GM21619 (cell line): ENCODE measurements at regions not wholly inside any gene's neighbourhood (a gene's known extent, or its start where the extent isn't known, plus 50 kb on each side); places are given as distances from the start of the nearest gene placed in this dataset.
"Not testable (repeated sequence)": the region's sequence is repeated elsewhere in the genome, so short reads cannot be mapped to it uniquely, and the experiment has no call there.

Experiments
- ATAC-seq: cut with Tn5 transposase; IDR thresholded peaks from one replicate; pipeline ENCODE4 v1.9.1; 2021; ENCODE audit not compliant: unreplicated experiment

- no peak for ATAC-seq
Observed at GRCh38 chr1:3989465-3989864, 89.4 kb upstream of the C1orf174 start.

DNA sequence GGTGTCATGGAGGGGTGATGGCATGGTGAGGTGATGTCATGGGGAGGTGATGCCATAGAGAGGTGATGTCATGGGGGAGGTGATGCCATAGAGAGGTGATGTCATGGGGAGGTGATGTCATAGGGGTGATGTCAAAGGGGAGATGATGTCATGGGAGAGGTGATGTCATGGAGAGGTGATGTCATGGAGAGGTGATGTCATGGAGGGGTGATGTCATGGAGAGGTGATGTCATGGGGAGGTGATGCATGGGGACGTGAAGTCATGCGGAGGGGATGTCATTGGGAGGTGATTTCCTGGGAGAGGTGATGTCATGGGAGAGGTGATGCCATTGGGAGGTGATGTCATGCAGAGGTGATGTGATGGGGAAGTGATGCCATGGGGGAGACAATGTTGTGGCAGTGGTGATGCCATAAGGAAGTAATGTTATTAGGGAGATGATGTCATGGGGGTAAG is 92.1 kb upstream of the C1orf174 start:
- no peak for ATAC-seq

GRCh38 chr1:3992746-3993145 is 92.7 kb upstream of the C1orf174 start:
- ATAC-seq: no peak

- ATAC-seq: no peak
Observed at GRCh38 chr1:3993619-3994375, 93.7 kb upstream of the C1orf174 start.

GRCh38 chr1:3995141-3995780 is 95.2 kb upstream of the C1orf174 start:
- ATAC-seq: no peak

- no peak for ATAC-seq
Observed at GRCh38 chr1:3996846-3997705, 97.0 kb upstream of the C1orf174 start.

DNA sequence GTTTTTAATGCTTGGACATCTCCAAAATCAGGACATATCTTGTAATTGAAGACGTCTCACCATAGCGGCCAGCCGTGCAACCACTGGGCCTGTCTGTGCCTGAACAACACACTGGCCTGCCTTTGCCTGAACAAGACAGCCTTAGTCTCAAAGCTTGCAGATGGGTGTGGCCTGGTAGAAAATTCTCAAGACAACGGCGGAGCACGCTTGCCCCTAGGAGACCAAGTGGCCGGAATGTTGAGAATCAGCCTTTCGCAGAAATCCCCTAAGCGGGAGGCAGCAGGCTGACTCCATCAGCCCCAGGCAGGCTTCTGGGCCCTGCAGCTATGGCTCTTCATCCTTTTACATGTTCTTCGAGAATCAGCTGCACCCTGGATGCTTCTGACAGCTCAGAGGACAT is 98.0 kb upstream of the C1orf174 start:
- no peak for ATAC-seq

DNA sequence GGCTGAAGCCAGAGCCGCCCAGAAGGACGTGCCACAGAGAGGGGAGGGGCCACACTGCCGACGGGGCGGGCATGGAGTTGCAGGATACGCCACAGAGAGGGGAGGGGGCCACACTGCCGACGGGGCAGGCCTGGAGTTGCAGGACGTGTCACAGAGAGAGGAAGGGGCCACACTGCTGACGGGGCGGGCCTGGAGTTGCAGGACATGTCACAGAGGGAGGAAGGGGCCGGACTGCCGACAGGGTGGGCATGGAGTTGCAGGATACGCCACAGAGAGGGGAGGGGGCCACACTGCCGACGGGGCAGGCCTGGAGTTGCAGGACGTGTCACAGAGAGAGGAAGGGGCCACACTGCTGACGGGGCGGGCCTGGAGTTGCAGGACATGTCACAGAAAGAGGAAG is 99.4 kb upstream of the C1orf174 start:
- ATAC-seq: not testable (repeated sequence)

DNA sequence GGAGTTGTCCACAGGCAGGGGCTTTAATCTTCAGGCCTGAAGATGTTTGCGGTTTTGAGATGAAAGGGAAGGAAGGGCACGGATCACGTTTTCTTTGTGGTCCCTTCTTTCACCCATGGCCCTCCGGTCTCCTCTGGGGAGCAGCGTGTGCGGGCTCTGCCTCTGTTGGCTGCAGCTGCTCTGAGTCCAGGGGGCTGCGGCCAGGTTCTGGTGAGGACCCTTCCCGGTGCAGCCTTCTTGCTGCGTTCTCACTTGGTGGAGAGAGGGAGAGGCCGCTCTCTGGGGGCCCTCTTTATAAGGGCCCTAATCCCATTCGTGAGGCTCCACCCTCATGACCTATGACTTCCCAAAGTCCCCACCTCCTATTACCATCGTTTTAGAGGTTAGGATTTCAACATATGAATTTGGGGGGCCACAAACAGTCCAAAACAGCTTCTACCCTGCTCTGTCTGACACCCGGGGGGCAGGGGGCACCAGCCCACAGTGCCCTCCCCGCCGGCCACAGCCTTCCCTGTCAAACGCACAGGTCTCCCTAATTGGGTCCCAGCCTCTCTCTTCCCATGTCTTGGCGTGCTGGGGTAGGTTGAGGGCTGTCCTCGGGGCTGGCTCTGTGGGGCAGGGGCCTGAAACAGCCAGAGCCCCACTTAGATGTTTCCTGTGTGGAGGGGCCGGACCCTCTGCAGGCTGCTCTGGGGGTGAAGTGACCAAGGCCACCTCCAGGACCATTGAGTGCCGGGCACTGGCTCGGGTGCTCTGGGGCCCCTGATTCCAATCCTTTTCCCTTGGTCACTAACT is 100.1 kb upstream of the C1orf174 start:
- ATAC-seq: no peak

- no peak for ATAC-seq
Observed at GRCh38 chr1:4000811-4001251, 100.8 kb upstream of the C1orf174 start.

DNA sequence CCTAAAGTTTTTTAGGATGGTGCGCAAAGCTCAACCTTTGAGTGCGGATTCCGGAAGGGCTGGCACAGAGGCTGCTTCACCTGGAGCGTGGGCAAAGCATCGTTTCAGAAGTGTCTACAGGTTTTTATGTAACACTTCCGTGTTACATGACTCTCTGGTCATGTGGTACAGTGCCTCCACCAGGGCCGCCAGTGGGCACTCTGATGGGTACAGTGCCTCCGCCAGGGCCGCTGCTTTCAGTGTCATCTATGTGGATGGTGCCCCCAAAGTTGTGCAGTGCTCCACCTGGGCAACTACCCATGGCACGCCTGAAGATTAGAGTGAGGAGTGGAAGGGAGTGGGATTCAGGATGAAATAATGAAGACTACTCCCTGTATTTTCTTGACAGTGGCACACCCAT is 101.4 kb upstream of the C1orf174 start:
- ATAC-seq: no peak

DNA sequence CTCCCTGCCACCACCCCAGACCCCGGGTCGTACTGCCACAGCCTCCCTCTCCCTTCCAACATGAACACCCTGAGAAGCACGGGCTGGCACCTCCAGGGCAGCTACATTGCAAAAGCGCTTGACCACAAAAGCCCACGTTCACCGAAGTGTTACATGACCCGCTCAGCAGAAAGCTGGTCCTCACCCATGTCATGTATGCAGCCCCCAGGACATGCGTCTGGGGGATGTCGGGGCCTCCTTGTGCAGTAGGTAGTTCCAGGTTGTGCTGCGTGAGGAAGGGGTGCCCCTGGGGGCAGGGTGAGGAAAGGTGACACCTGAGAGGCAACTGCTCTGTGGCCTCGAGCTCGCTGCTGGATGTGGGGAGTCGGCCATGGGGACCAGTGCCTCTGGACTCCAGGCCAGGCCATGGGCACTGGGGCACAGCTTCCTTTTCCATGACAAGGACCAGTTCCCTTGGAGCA is 102.0 kb upstream of the C1orf174 start:
- ATAC-seq: no peak

GRCh38 chr1:4002741-4003140 is 102.7 kb upstream of the C1orf174 start:
- ATAC-seq: no peak

DNA sequence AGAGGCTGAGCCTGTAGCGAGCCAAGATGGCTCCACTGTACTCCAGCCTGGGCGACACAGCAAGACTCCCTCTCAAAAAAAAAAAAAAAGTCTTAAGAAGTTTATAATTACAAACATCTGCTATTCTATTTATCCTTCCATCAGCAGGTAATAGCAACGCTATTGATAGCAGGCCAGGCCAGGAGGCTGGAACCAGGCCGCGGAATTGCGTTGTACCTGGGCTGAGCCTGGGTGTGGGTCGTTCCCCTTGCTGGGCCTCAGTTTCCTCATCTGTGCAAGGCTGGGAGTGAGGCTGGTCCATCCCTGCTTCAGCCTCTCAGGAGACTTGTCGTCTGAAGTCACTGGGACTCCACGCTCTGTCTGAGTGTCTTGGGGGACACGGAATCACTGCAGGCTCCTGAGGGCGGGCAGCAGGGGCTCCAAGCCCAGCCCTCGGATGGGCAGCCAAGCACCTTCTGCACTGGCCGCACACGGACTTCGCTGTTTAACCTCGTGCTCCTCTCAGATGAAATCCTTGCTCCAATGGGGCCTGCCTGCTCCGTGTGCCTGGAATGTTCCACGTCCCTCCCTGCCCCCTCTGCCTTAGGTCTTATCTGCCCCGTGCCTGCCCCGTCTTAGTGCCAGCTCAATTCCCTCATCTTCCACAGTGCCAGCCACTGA is 103.9 kb upstream of the C1orf174 start:
- no peak for ATAC-seq

GRCh38 chr1:4004635-4005430 is 104.8 kb upstream of the C1orf174 start:
- no peak for ATAC-seq

DNA sequence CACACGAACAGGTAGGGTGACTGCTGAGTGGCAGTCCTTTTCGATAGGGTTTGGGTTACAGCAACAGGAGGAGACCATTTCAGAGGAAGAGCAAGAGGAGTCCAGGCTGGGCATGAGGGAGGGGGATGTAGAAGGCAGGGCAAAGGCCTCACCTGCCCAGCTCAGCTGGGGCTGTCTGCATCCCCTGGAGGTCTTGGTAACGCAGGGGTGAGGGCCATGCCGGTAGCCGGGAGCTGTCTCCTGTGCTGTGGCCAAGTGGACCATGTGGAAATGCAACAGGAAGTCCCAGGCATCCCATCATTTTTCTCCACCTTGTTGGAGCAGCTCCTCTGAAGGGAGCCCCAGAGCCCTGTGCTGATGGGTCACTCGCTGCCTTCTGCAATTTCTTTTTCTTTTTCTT is 105.4 kb upstream of the C1orf174 start:
- no peak for ATAC-seq

DNA sequence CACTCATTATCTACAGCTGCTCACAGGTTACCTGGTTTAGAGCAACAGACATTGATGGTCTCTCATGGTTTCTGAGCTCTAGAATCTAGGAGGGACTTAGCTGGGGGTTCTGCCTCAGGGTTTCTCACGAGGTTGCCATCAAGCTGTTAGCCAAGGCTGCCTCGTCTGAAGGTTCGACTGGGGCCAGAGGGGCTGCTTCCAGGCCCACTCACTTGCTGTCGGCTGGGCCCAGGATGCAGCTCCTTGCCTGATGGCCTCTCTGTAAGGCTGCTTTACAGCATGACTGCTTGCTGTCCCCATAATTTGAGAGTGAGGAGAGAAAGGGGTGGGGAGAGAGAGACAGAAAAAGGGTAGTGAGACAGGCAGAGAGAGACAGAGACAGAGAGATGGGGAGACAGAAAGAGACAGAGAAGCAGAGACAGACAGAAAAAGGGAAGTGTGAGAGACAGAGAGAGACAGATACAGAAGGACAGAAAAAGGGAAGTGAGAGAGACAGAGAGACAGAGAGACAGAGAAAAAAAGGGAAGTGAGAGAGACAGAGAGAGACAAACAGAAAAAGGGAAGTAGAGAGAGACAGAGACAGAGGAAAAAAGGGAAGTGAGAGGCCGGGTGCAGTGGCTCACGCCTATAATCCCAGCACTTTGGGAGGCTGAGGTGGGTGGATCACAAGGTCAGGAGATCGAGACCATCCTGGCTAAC is 106.8 kb upstream of the C1orf174 start:
- no peak for ATAC-seq

GRCh38 chr1:4010284-4010683 is 110.2 kb upstream of the C1orf174 start:
- ATAC-seq: no peak
